ENCODE measurements at regions not wholly inside any gene's neighbourhood (a gene's known extent, or its start where the extent isn't known, plus 50 kb on each side); places are given as distances from the start of the nearest gene placed in this dataset.

DNA sequence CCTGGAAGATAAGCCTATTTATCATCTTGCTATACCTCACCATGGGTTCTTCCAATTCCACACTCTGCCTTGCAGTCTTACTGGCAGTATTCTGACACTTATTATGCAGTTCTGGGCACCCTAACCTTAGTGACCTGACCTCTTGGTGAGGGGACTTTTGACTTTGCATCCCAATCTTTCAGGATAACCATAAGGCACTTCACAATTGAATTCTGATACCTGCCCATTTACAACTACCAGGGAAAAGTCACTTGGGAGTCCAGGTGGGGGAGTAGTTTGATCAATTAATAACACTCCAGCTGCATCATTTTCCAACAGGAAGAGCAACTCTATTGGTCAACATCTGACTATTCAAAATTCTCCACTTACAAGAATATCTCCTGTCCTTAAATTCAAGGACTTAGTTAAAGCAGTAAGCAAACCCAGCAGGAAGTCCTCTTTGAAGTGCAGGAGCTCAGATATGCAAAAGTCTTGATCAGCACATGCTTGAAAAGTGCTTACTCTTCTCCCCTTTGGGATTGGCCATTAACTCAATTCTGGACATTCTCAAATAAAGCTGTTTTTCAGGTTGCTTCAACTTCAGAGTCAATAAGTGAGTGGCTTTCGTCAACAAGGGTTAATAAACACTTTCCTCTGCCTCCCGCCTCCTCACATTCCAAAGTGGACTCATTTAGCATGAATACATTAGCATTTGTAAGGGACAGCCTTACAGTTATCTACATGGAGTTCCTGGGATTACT, 177.4 kb upstream of the NRIP1 start:
- no peak for TF ChIP-seq EZH2phosphoT487 (IDR thresholded peaks at IDR 0.05; ENCODE audit: borderline replicate concordance)
- TF ChIP-seq, protein P1, sequence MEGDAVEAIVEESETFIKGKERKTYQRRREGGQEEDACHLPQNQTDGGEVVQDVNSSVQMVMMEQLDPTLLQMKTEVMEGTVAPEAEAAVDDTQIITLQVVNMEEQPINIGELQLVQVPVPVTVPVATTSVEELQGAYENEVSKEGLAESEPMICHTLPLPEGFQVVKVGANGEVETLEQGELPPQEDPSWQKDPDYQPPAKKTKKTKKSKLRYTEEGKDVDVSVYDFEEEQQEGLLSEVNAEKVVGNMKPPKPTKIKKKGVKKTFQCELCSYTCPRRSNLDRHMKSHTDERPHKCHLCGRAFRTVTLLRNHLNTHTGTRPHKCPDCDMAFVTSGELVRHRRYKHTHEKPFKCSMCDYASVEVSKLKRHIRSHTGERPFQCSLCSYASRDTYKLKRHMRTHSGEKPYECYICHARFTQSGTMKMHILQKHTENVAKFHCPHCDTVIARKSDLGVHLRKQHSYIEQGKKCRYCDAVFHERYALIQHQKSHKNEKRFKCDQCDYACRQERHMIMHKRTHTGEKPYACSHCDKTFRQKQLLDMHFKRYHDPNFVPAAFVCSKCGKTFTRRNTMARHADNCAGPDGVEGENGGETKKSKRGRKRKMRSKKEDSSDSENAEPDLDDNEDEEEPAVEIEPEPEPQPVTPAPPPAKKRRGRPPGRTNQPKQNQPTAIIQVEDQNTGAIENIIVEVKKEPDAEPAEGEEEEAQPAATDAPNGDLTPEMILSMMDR (conservative IDR thresholded peaks at IDR 0.05; ENCODE audit: low read length) = peak; percentile 38
